Activated B cell treated with CpG ODN at 0.5 μM for 24 hours (primary cell): ENCODE measurements at regions not wholly inside any gene's neighbourhood (a gene's known extent, or its start where the extent isn't known, plus 50 kb on each side); places are given as distances from the start of the nearest gene placed in this dataset.

Source experiments
- ATAC-seq: fragments of 200-7000 bp; cut with Tn5 transposase; one replicate; pipeline ENCODE4 v1.10.0; 2021; ENCODE audit warnings: low read depth, mild to moderate bottlenecking, moderate library complexity
- CTCF ChIA-PET: fragments of 350-600 bp; sonication (Branson Sonifier 250); formaldehyde crosslinking; loops from one replicate; lab custom pipeline; 2021; ENCODE audit warnings: antibody characterized with exemption; lab: Charles Lee
- POLR2A ChIA-PET: fragments of 350-600 bp; sonication (Branson Sonifier 250); formaldehyde crosslinking; loops from one replicate; lab custom pipeline; 2021; ENCODE audit warnings: antibody characterized with exemption; lab: Charles Lee
- DNase-seq: peaks from one replicate; pipeline ENCODE4 v3.0.0; 2022
- H3K27ac Mint-ChIP-seq: one replicate; pipeline ENCODE4 v1.8.0; 2020; ENCODE audit warnings: mixed read lengths
- H3K27me3 Mint-ChIP-seq: one replicate; pipeline ENCODE4 v1.8.0; 2021; ENCODE audit warnings: mixed read lengths
- H3K36me3 Mint-ChIP-seq: one replicate; pipeline ENCODE4 v1.8.0; 2021; ENCODE audit warnings: low read depth, mixed read lengths
- H3K4me1 Mint-ChIP-seq: one replicate; pipeline ENCODE4 v1.8.0; 2021; ENCODE audit warnings: mixed read lengths
- H3K4me3 Mint-ChIP-seq: one replicate; pipeline ENCODE4 v1.8.0; 2020; ENCODE audit warnings: mild to moderate bottlenecking, mixed read lengths
- H3K9me3 Mint-ChIP-seq: one replicate; pipeline ENCODE4 v1.8.0; 2020; ENCODE audit warnings: mixed read lengths
- CTCF ChIP-seq: fragments of 200-600 bp; IDR thresholded peaks from one replicate; pipeline ENCODE4 v1.8.0; 2022; ENCODE audit warnings: antibody characterized with exemption, mild to moderate bottlenecking
- intact Hi-C: fragments of 100-400 bp; cut with micrococcal nuclease; formaldehyde crosslinking; loops from one replicate; pipeline ENCODE4 v1.15.1; 2024

GRCh38 chr13:109671919-109672318, 114.5 kb downstream of the IRS2 start:
- ChIA-PET POLR2A (no interaction called here), CTCF (no interaction called here)
- peaks cover 2% of the 10 kb centered on the region for H3K27me3 Mint-ChIP-seq
- H3K4me1 Mint-ChIP-seq, result no peaks in the 10 kb centered on the region
- H3K36me3 Mint-ChIP-seq, result no peaks in the 10 kb centered on the region
- DNase-seq (no peak), ATAC-seq (no peak)
- H3K4me3 Mint-ChIP-seq, result no peak overlapping the region
- H3K9me3 Mint-ChIP-seq, result peaks cover 3% of the 10 kb centered on the region
- no peak overlapping the region for H3K27ac Mint-ChIP-seq
- no peak for TF ChIP-seq CTCF
- intact Hi-C loops, result no loop called here

- no peak overlapping the region for H3K27ac Mint-ChIP-seq
- DNase-seq, result no peak
- H3K27me3 Mint-ChIP-seq, result peaks cover 2% of the 10 kb centered on the region
- no peak for ATAC-seq
- no peaks in the 10 kb centered on the region for H3K4me1 Mint-ChIP-seq
- no peak for TF ChIP-seq CTCF
- no peaks in the 10 kb centered on the region for H3K36me3 Mint-ChIP-seq
- H3K9me3 Mint-ChIP-seq, result peaks cover 3% of the 10 kb centered on the region
- H3K4me3 Mint-ChIP-seq, result no peak overlapping the region
- intact Hi-C loops, result no loop called here
- ChIA-PET CTCF (no interaction called here), POLR2A (no interaction called here)
Measured at GRCh38 chr13:109670776-109671175, 115.6 kb downstream of the IRS2 start.

GRCh38 chr13:109669956-109670355, 116.4 kb downstream of the IRS2 start:
- no peak for TF ChIP-seq CTCF
- ATAC-seq, result no peak
- peaks cover 3% of the 10 kb centered on the region for H3K9me3 Mint-ChIP-seq
- no peak for DNase-seq
- intact Hi-C loops, result no loop called here
- no peaks in the 10 kb centered on the region for H3K36me3 Mint-ChIP-seq
- no peaks in the 10 kb centered on the region for H3K4me1 Mint-ChIP-seq
- no peak overlapping the region for H3K27ac Mint-ChIP-seq
- ChIA-PET CTCF (no interaction called here), POLR2A (no interaction called here)
- H3K27me3 Mint-ChIP-seq, result peaks cover under 1% of the 10 kb centered on the region
- H3K4me3 Mint-ChIP-seq, result no peak overlapping the region

GRCh38 chr13:109669234-109669612, 117.2 kb downstream of the IRS2 start:
- H3K27me3 Mint-ChIP-seq, result no peaks in the 10 kb centered on the region
- no peaks in the 10 kb centered on the region for H3K4me1 Mint-ChIP-seq
- no peaks in the 10 kb centered on the region for H3K36me3 Mint-ChIP-seq
- ATAC-seq (no peak), DNase-seq (no peak)
- no peak overlapping the region for H3K4me3 Mint-ChIP-seq
- no peak overlapping the region for H3K27ac Mint-ChIP-seq
- ChIA-PET CTCF (no interaction called here), POLR2A (no interaction called here)
- intact Hi-C loops, result no loop called here
- H3K9me3 Mint-ChIP-seq, result peaks cover 3% of the 10 kb centered on the region
- TF ChIP-seq CTCF, result no peak

- no peak for DNase-seq
- intact Hi-C loops, result no loop called here
- no peaks in the 10 kb centered on the region for H3K4me1 Mint-ChIP-seq
- H3K36me3 Mint-ChIP-seq, result no peaks in the 10 kb centered on the region
- H3K4me3 Mint-ChIP-seq, result no peak overlapping the region
- no peaks in the 10 kb centered on the region for H3K27me3 Mint-ChIP-seq
- H3K9me3 Mint-ChIP-seq, result peaks cover 3% of the 10 kb centered on the region
- CTCF ChIA-PET, result no interaction called here
- POLR2A ChIA-PET, result no interaction called here
- no peak overlapping the region for H3K27ac Mint-ChIP-seq
- TF ChIP-seq CTCF, result no peak
- ATAC-seq, result no peak
Measured at GRCh38 chr13:109668433-109669233, 117.8 kb downstream of the IRS2 start.
